H1 (cell line): ENCODE measurements at regions not wholly inside any gene's neighbourhood (a gene's known extent, or its start where the extent isn't known, plus 50 kb on each side); places are given as distances from the start of the nearest gene placed in this dataset.

Experiments used
- ASH2L ChIP-seq: fragments of 200-600, 300-600 bp; sonication (generic); IDR thresholded peaks from one replicate; pipeline ENCODE4 v1.7.1; 2017; ENCODE audit warnings: low read length
- POLR2A ChIP-seq, 2 experiments: IDR thresholded peaks; 1 replicate in 1 of 2; 2 replicates in 1 of 2; pipeline ENCODE4 v1.6.1; 2011; ENCODE audit warnings: low read depth in 2 of 2, low read length in 2 of 2, mild to moderate bottlenecking in 2 of 2; ENCODE audit errors: control extremely low read depth in 1 of 2
- RNF2 ChIP-seq: fragments of 200-900, 300-1000 bp; sonication (generic); IDR thresholded peaks from 2 replicates; pipeline ENCODE4 v1.7.1; 2016; ENCODE audit warnings: borderline replicate concordance, low read depth, mild to moderate bottlenecking, antibody characterized with exemption, low read length; ENCODE audit not compliant: poor library complexity, severe bottlenecking; ENCODE audit errors: missing control alignments
- RXRA ChIP-seq: IDR thresholded peaks from 2 replicates; pipeline ENCODE4 v1.6.1; 2011; ENCODE audit warnings: low read depth, mild to moderate bottlenecking, low read length, moderate library complexity; ENCODE audit not compliant: insufficient read depth
- TF ChIP-seq, protein P1 (sequence below): fragments of 300-600 bp; sonication (generic); IDR thresholded peaks from 2 replicates; pipeline ENCODE4 v1.7.1; 2012; ENCODE audit warnings: low read length, moderate library complexity, mild to moderate bottlenecking, inconsistent platforms; ENCODE audit not compliant: insufficient replicate concordance

- TF ChIP-seq, protein P1, sequence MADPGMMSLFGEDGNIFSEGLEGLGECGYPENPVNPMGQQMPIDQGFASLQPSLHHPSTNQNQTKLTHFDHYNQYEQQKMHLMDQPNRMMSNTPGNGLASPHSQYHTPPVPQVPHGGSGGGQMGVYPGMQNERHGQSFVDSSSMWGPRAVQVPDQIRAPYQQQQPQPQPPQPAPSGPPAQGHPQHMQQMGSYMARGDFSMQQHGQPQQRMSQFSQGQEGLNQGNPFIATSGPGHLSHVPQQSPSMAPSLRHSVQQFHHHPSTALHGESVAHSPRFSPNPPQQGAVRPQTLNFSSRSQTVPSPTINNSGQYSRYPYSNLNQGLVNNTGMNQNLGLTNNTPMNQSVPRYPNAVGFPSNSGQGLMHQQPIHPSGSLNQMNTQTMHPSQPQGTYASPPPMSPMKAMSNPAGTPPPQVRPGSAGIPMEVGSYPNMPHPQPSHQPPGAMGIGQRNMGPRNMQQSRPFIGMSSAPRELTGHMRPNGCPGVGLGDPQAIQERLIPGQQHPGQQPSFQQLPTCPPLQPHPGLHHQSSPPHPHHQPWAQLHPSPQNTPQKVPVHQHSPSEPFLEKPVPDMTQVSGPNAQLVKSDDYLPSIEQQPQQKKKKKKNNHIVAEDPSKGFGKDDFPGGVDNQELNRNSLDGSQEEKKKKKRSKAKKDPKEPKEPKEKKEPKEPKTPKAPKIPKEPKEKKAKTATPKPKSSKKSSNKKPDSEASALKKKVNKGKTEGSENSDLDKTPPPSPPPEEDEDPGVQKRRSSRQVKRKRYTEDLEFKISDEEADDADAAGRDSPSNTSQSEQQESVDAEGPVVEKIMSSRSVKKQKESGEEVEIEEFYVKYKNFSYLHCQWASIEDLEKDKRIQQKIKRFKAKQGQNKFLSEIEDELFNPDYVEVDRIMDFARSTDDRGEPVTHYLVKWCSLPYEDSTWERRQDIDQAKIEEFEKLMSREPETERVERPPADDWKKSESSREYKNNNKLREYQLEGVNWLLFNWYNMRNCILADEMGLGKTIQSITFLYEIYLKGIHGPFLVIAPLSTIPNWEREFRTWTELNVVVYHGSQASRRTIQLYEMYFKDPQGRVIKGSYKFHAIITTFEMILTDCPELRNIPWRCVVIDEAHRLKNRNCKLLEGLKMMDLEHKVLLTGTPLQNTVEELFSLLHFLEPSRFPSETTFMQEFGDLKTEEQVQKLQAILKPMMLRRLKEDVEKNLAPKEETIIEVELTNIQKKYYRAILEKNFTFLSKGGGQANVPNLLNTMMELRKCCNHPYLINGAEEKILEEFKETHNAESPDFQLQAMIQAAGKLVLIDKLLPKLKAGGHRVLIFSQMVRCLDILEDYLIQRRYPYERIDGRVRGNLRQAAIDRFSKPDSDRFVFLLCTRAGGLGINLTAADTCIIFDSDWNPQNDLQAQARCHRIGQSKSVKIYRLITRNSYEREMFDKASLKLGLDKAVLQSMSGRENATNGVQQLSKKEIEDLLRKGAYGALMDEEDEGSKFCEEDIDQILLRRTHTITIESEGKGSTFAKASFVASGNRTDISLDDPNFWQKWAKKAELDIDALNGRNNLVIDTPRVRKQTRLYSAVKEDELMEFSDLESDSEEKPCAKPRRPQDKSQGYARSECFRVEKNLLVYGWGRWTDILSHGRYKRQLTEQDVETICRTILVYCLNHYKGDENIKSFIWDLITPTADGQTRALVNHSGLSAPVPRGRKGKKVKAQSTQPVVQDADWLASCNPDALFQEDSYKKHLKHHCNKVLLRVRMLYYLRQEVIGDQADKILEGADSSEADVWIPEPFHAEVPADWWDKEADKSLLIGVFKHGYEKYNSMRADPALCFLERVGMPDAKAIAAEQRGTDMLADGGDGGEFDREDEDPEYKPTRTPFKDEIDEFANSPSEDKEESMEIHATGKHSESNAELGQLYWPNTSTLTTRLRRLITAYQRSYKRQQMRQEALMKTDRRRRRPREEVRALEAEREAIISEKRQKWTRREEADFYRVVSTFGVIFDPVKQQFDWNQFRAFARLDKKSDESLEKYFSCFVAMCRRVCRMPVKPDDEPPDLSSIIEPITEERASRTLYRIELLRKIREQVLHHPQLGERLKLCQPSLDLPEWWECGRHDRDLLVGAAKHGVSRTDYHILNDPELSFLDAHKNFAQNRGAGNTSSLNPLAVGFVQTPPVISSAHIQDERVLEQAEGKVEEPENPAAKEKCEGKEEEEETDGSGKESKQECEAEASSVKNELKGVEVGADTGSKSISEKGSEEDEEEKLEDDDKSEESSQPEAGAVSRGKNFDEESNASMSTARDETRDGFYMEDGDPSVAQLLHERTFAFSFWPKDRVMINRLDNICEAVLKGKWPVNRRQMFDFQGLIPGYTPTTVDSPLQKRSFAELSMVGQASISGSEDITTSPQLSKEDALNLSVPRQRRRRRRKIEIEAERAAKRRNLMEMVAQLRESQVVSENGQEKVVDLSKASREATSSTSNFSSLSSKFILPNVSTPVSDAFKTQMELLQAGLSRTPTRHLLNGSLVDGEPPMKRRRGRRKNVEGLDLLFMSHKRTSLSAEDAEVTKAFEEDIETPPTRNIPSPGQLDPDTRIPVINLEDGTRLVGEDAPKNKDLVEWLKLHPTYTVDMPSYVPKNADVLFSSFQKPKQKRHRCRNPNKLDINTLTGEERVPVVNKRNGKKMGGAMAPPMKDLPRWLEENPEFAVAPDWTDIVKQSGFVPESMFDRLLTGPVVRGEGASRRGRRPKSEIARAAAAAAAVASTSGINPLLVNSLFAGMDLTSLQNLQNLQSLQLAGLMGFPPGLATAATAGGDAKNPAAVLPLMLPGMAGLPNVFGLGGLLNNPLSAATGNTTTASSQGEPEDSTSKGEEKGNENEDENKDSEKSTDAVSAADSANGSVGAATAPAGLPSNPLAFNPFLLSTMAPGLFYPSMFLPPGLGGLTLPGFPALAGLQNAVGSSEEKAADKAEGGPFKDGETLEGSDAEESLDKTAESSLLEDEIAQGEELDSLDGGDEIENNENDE = no peak
- no peak for TF ChIP-seq ASH2L
- TF ChIP-seq RNF2 = no peak
- no peak for TF ChIP-seq POLR2A (IDR thresholded peaks at IDR 0.05; ENCODE audit: control extremely low read depth in 1 of 2, low read depth in 2 of 2, low read length in 2 of 2)
- no peak for TF ChIP-seq RXRA
These were observed 225.5 kb downstream of the PARM1 start (continued) for GRCh38 chr4:75158451-75158850.
